Endothelial cell of umbilical vein (primary cell): ENCODE measurements at regions not wholly inside any gene's neighbourhood (a gene's known extent, or its start where the extent isn't known, plus 50 kb on each side); places are given as distances from the start of the nearest gene placed in this dataset.

Experiments
- BruUV-seq: library from RNA; stranded (reverse); fragments of 400-500 nt; replicated peaks from 2 replicates; lab custom pipeline; 2021; lab: Mats Ljungman, UMichigan
- CTCF ChIA-PET: fragments of 300-600, 350-600 bp; sonication (Branson Sonifier 250); formaldehyde crosslinking; loops from one replicate; lab custom pipeline; 2021; ENCODE audit warnings: antibody characterized with exemption, inconsistent platforms; lab: Charles Lee
- POLR2A ChIA-PET: fragments of 300-600, 350-600 bp; sonication (Branson Sonifier 250); formaldehyde crosslinking; loops from one replicate; lab custom pipeline; 2021; ENCODE audit warnings: antibody characterized with exemption, inconsistent platforms; lab: Charles Lee
- DNase-seq: peaks from one replicate; pipeline ENCODE4 v3.0.0-alpha.2; 2011; ENCODE audit warnings: low read depth, low spot score
- FAIRE-seq: peaks from 2 replicates; lab custom pipeline; 2011; peaks lifted over from hg19 to GRCh38; lab: Jason Lieb, UNC
- H2AFZ ChIP-seq: 2 replicates; pipeline ENCODE4 v1.6.0; 2012; ENCODE audit warnings: low read depth, low read length, control low read depth, inconsistent platforms
- H3K27ac ChIP-seq: 2 replicates; pipeline ENCODE4 v1.5.1; 2011; ENCODE audit warnings: low read depth, mild to moderate bottlenecking, control low read depth, low read length, moderate library complexity; ENCODE audit not compliant: insufficient read depth
- H3K27me3 ChIP-seq, 2 experiments: 2 replicates each; pipeline versions ENCODE4 v1.6.0 to v1.6.1; 2011; ENCODE audit warnings: low read length in 2 of 2, mixed read lengths in 1 of 2; ENCODE audit not compliant: control insufficient read depth in 2 of 2, insufficient read depth in 2 of 2
- H3K36me3 ChIP-seq, 2 experiments: 2 replicates in 1 of 2; 3 replicates in 1 of 2; pipeline ENCODE4 v1.5.1; 2011; ENCODE audit warnings: low read length in 2 of 2, mild to moderate bottlenecking in 1 of 2, moderate library complexity in 1 of 2; ENCODE audit not compliant: control insufficient read depth in 2 of 2, insufficient read depth in 2 of 2; ENCODE audit errors: extremely low read depth in 1 of 2
- H3K4me1 ChIP-seq: 3 replicates; pipeline ENCODE4 v1.5.1; 2011; ENCODE audit warnings: mild to moderate bottlenecking, low read length; ENCODE audit not compliant: control insufficient read depth, insufficient read depth; ENCODE audit errors: extremely low read depth
- H3K4me2 ChIP-seq: 2 replicates; pipeline ENCODE4 v1.6.1; 2011; ENCODE audit warnings: low read length, control low read depth, mixed read lengths; ENCODE audit not compliant: insufficient read depth
- H3K4me3 ChIP-seq, 3 experiments: fragments of 200-600 bp in 1 of 3; sonication (generic), shearing (Covaris generic) in 1 of 3; replicated peaks in 1 of 3; 2 replicates each; pipeline ENCODE4 v1.5.1; 2011 to 2016; ENCODE audit warnings: control low read depth in 3 of 3, low read length in 3 of 3, mild to moderate bottlenecking in 2 of 3, inconsistent platforms in 1 of 3, low read depth in 1 of 3, moderate library complexity in 1 of 3; ENCODE audit not compliant: insufficient read depth in 1 of 3
- H3K79me2 ChIP-seq: 2 replicates; pipeline ENCODE4 v1.6.0; 2012; ENCODE audit warnings: low read length, inconsistent platforms; ENCODE audit not compliant: control insufficient read depth, insufficient read depth
- H3K9ac ChIP-seq: replicated peaks from 2 replicates; pipeline ENCODE3; 2011; ENCODE audit warnings: low read length, control low read depth; ENCODE audit not compliant: insufficient read depth; ENCODE audit errors: extremely low read depth
- H3K9me1 ChIP-seq: replicated peaks from 3 replicates; pipeline ENCODE4 v1.6.0; 2011; ENCODE audit warnings: mild to moderate bottlenecking, low read length; ENCODE audit not compliant: control insufficient read depth, insufficient read depth; ENCODE audit errors: extremely low read depth
- H3K9me3 ChIP-seq: replicated peaks from 2 replicates; pipeline ENCODE4 v1.5.1; 2012; ENCODE audit warnings: low read length, inconsistent platforms; ENCODE audit not compliant: control insufficient read depth, insufficient read depth
- H4K20me1 ChIP-seq: replicated peaks from 2 replicates; pipeline ENCODE3; 2011; ENCODE audit warnings: mild to moderate bottlenecking, low read length; ENCODE audit not compliant: control insufficient read depth, insufficient read depth; ENCODE audit errors: extremely low read depth
- CTCF ChIP-seq, 2 donors: IDR thresholded peaks; 1 replicate in 1 of 2; 2 replicates in 1 of 2; pipeline ENCODE4 v1.5.1; 2011; ENCODE audit warnings: low read length in 2 of 2, mild to moderate bottlenecking in 2 of 2, moderate library complexity in 2 of 2, control low read depth in 1 of 2, inconsistent platforms in 1 of 2, low read depth in 1 of 2; ENCODE audit not compliant: insufficient read depth in 1 of 2; ENCODE audit errors: extremely low read depth in 1 of 2
- EZH2 ChIP-seq: IDR thresholded peaks from 2 replicates; pipeline ENCODE4 v1.6.1; 2012; ENCODE audit warnings: borderline replicate concordance, low read depth, mild to moderate bottlenecking, moderate library complexity, low read length, inconsistent platforms; ENCODE audit not compliant: severe bottlenecking
- FOS ChIP-seq: IDR thresholded peaks from 2 replicates; pipeline ENCODE4 v1.6.1; 2011; ENCODE audit warnings: mild to moderate bottlenecking, low read length, moderate library complexity, borderline replicate concordance; ENCODE audit not compliant: insufficient read depth
- GATA2 ChIP-seq: IDR thresholded peaks from 2 replicates; pipeline ENCODE4 v1.7.0; 2011; ENCODE audit warnings: low read depth, mild to moderate bottlenecking, moderate library complexity, mixed read lengths, low read length; ENCODE audit not compliant: insufficient read length, insufficient read depth
- JUN ChIP-seq: IDR thresholded peaks from 2 replicates; pipeline ENCODE4 v1.6.1; 2011; ENCODE audit warnings: borderline replicate concordance, low read depth; ENCODE audit not compliant: insufficient read length, insufficient read depth
- MAX ChIP-seq: IDR thresholded peaks from 2 replicates; pipeline ENCODE4 v1.6.1; 2011; ENCODE audit not compliant: insufficient read depth, insufficient read length
- MYC ChIP-seq: IDR thresholded peaks from one replicate; pipeline ENCODE4 v1.6.1; 2011; ENCODE audit warnings: mild to moderate bottlenecking, low read depth, low read length
- POLR2A ChIP-seq: IDR thresholded peaks from 2 replicates; pipeline ENCODE4 v1.6.1; 2012; ENCODE audit warnings: low read depth, mild to moderate bottlenecking, control low read depth, low read length
- POLR2AphosphoS5 ChIP-seq: IDR thresholded peaks from 2 replicates; pipeline ENCODE4 v1.6.1; 2012; ENCODE audit warnings: low read depth, mild to moderate bottlenecking, control low read depth, low read length, moderate library complexity; ENCODE audit not compliant: insufficient read depth
- dilution Hi-C: fragments of 300-500 bp; cut with MboI; formaldehyde crosslinking; loops from one replicate; pipeline ENCODE4 v1.15.0; 2019; ENCODE audit warnings: low sequenced_read_pairs; ENCODE audit not compliant: extremely low pct_ligation_motif_present
- intact Hi-C: fragments of 100-400 bp; cut with micrococcal nuclease; formaldehyde crosslinking; loops from one replicate; pipeline ENCODE4 v1.10.0; 2022

GRCh38 chr2:207331674-207332073 lies 165.9 kb upstream of the KLF7 start:
- Histone ChIP-seq H3K79me2 (no peaks in the 10 kb centered on the region), H3K27me3 (no peaks in the 10 kb centered on the region), H3K4me2 (no peak overlapping the region), H3K9me1 (no peaks in the 10 kb centered on the region), H3K36me3 (no peaks in the 10 kb centered on the region), H3K27ac (no peak overlapping the region), H4K20me1 (no peaks in the 10 kb centered on the region), H2AFZ (no peak overlapping the region), H3K4me3 (no peak overlapping the region), H3K9me3 (no peaks in the 10 kb centered on the region), H3K4me1 (peaks cover 50% of the 10 kb centered on the region), H3K9ac (no peak overlapping the region)
- ChIA-PET POLR2A (interaction anchor here (0.8 kb wide), 1 partner anchor 169 kb away, joined by 3 read pairs; no protein-coding TSS in a partner anchor), CTCF (interaction anchor here (1.7 kb wide), 1 partner anchor 48 kb away, joined by 5 read pairs; no protein-coding TSS in a partner anchor)
- intact Hi-C loops (loop anchor here (5.0 kb wide), 2 partner anchors 259 to 349 kb away; no protein-coding TSS in a partner anchor), dilution Hi-C loops (no loop called here)
- TF ChIP-seq MYC (no peak), CTCF (IDR thresholded peaks at IDR 0.05; ENCODE audit: extremely low read depth in 1 of 2, insufficient read depth in 1 of 2, low read depth in 1 of 2, low read length in 2 of 2) (no peak), EZH2 (no peak), MAX (no peak), POLR2A (no peak), JUN (no peak), FOS (no peak), GATA2 (no peak), POLR2AphosphoS5 (no peak)
- no TSS peak for BruUV-seq
- DNase-seq: no peak
- no peak for FAIRE-seq
